Endothelial cell of umbilical vein (primary cell): ENCODE measurements at regions not wholly inside any gene's neighbourhood (a gene's known extent, or its start where the extent isn't known, plus 50 kb on each side); places are given as distances from the start of the nearest gene placed in this dataset.
"Not testable (repeated sequence)": the region's sequence is repeated elsewhere in the genome, so short reads cannot be mapped to it uniquely, and the experiment has no call there.

ENCODE experiments used
- BruUV-seq: library from RNA; stranded (reverse); fragments of 400-500 nt; replicated peaks from 2 replicates; lab custom pipeline; 2021; lab: Mats Ljungman, UMichigan
- CTCF ChIA-PET: fragments of 300-600, 350-600 bp; sonication (Branson Sonifier 250); formaldehyde crosslinking; loops from one replicate; lab custom pipeline; 2021; ENCODE audit warnings: antibody characterized with exemption, inconsistent platforms; lab: Charles Lee
- POLR2A ChIA-PET: fragments of 300-600, 350-600 bp; sonication (Branson Sonifier 250); formaldehyde crosslinking; loops from one replicate; lab custom pipeline; 2021; ENCODE audit warnings: antibody characterized with exemption, inconsistent platforms; lab: Charles Lee
- DNase-seq: peaks from one replicate; pipeline ENCODE4 v3.0.0-alpha.2; 2011; ENCODE audit warnings: low read depth, low spot score
- FAIRE-seq: peaks from 2 replicates; lab custom pipeline; 2011; peaks lifted over from hg19 to GRCh38; lab: Jason Lieb, UNC
- H2AFZ ChIP-seq: 2 replicates; pipeline ENCODE4 v1.6.0; 2012; ENCODE audit warnings: low read depth, low read length, control low read depth, inconsistent platforms
- H3K27ac ChIP-seq: 2 replicates; pipeline ENCODE4 v1.5.1; 2011; ENCODE audit warnings: low read depth, mild to moderate bottlenecking, control low read depth, low read length, moderate library complexity; ENCODE audit not compliant: insufficient read depth
- H3K27me3 ChIP-seq, 2 experiments: 2 replicates each; pipeline versions ENCODE4 v1.6.0 to v1.6.1; 2011; ENCODE audit warnings: low read length in 2 of 2, mixed read lengths in 1 of 2; ENCODE audit not compliant: control insufficient read depth in 2 of 2, insufficient read depth in 2 of 2
- H3K36me3 ChIP-seq, 2 experiments: 2 replicates in 1 of 2; 3 replicates in 1 of 2; pipeline ENCODE4 v1.5.1; 2011; ENCODE audit warnings: low read length in 2 of 2, mild to moderate bottlenecking in 1 of 2, moderate library complexity in 1 of 2; ENCODE audit not compliant: control insufficient read depth in 2 of 2, insufficient read depth in 2 of 2; ENCODE audit errors: extremely low read depth in 1 of 2
- H3K4me1 ChIP-seq: 3 replicates; pipeline ENCODE4 v1.5.1; 2011; ENCODE audit warnings: mild to moderate bottlenecking, low read length; ENCODE audit not compliant: control insufficient read depth, insufficient read depth; ENCODE audit errors: extremely low read depth
- H3K4me2 ChIP-seq: 2 replicates; pipeline ENCODE4 v1.6.1; 2011; ENCODE audit warnings: low read length, control low read depth, mixed read lengths; ENCODE audit not compliant: insufficient read depth
- H3K4me3 ChIP-seq, 3 experiments: fragments of 200-600 bp in 1 of 3; sonication (generic), shearing (Covaris generic) in 1 of 3; replicated peaks in 1 of 3; 2 replicates each; pipeline ENCODE4 v1.5.1; 2011 to 2016; ENCODE audit warnings: control low read depth in 3 of 3, low read length in 3 of 3, mild to moderate bottlenecking in 2 of 3, inconsistent platforms in 1 of 3, low read depth in 1 of 3, moderate library complexity in 1 of 3; ENCODE audit not compliant: insufficient read depth in 1 of 3
- H3K79me2 ChIP-seq: 2 replicates; pipeline ENCODE4 v1.6.0; 2012; ENCODE audit warnings: low read length, inconsistent platforms; ENCODE audit not compliant: control insufficient read depth, insufficient read depth
- H3K9ac ChIP-seq: replicated peaks from 2 replicates; pipeline ENCODE3; 2011; ENCODE audit warnings: low read length, control low read depth; ENCODE audit not compliant: insufficient read depth; ENCODE audit errors: extremely low read depth
- H3K9me1 ChIP-seq: replicated peaks from 3 replicates; pipeline ENCODE4 v1.6.0; 2011; ENCODE audit warnings: mild to moderate bottlenecking, low read length; ENCODE audit not compliant: control insufficient read depth, insufficient read depth; ENCODE audit errors: extremely low read depth
- H3K9me3 ChIP-seq: replicated peaks from 2 replicates; pipeline ENCODE4 v1.5.1; 2012; ENCODE audit warnings: low read length, inconsistent platforms; ENCODE audit not compliant: control insufficient read depth, insufficient read depth
- H4K20me1 ChIP-seq: replicated peaks from 2 replicates; pipeline ENCODE3; 2011; ENCODE audit warnings: mild to moderate bottlenecking, low read length; ENCODE audit not compliant: control insufficient read depth, insufficient read depth; ENCODE audit errors: extremely low read depth
- dilution Hi-C: fragments of 300-500 bp; cut with MboI; formaldehyde crosslinking; loops from one replicate; pipeline ENCODE4 v1.15.0; 2019; ENCODE audit warnings: low sequenced_read_pairs; ENCODE audit not compliant: extremely low pct_ligation_motif_present
- intact Hi-C: fragments of 100-400 bp; cut with micrococcal nuclease; formaldehyde crosslinking; loops from one replicate; pipeline ENCODE4 v1.10.0; 2022

GRCh38 chr21:9036966-9037587 is 1484.3 kb upstream of the TPTE start:
- POLR2A ChIA-PET, H3K9me1 ChIP-seq, H3K4me3 ChIP-seq, H3K4me2 ChIP-seq, H2AFZ ChIP-seq, DNase-seq, H3K9ac ChIP-seq, H3K27ac ChIP-seq, H3K4me1 ChIP-seq, BruUV-seq, H3K79me2 ChIP-seq, H3K36me3 ChIP-seq, H4K20me1 ChIP-seq, H3K27me3 ChIP-seq, intact Hi-C loops, FAIRE-seq, dilution Hi-C loops, H3K9me3 ChIP-seq, CTCF ChIA-PET: not testable (repeated sequence)

- POLR2A ChIA-PET, H3K9ac ChIP-seq, dilution Hi-C loops, intact Hi-C loops, H3K4me1 ChIP-seq, H2AFZ ChIP-seq, H3K27ac ChIP-seq, H3K27me3 ChIP-seq, H3K4me2 ChIP-seq, H3K9me1 ChIP-seq, H3K9me3 ChIP-seq, H4K20me1 ChIP-seq, DNase-seq, FAIRE-seq, CTCF ChIA-PET, BruUV-seq, H3K4me3 ChIP-seq, H3K79me2 ChIP-seq, H3K36me3 ChIP-seq: not testable (repeated sequence)
Observed at GRCh38 chr21:9037588-9038544, 1483.5 kb upstream of the TPTE start.

- H3K27me3 ChIP-seq, H3K27ac ChIP-seq, H4K20me1 ChIP-seq, H3K4me3 ChIP-seq, H3K9me3 ChIP-seq, FAIRE-seq, BruUV-seq, H3K4me1 ChIP-seq, H2AFZ ChIP-seq, intact Hi-C loops, H3K9ac ChIP-seq, dilution Hi-C loops, H3K4me2 ChIP-seq, H3K36me3 ChIP-seq, H3K79me2 ChIP-seq, POLR2A ChIA-PET, H3K9me1 ChIP-seq, DNase-seq, CTCF ChIA-PET: not testable (repeated sequence)
Observed at GRCh38 chr21:9039520-9040365, 1481.6 kb upstream of the TPTE start.
